ENCODE measurements at regions not wholly inside any gene's neighbourhood (a gene's known extent, or its start where the extent isn't known, plus 50 kb on each side); places are given as distances from the start of the nearest gene placed in this dataset.
A peak's percentile ranks its signal among the peaks of the same experiment; 100 is the strongest.

GRCh38 chr3:159867372-159867771, 121.3 kb upstream of the IL12A start:
- Histone ChIP-seq H3K4me1 (ENCODE audit: control insufficient read depth in 1 of 2, insufficient read depth in 2 of 2, low read length in 2 of 2) (peaks cover 31 to 40% of the 10 kb centered on the region in 2 experiments), H3K4me2 (ENCODE audit: low read length) (peak overlapping the region; percentile 41; the same call in 1 of the 2 replicates), H3K9ac (ENCODE audit: low read length) (no peak overlapping the region), H3K36me3 (ENCODE audit: control insufficient read depth in 1 of 2, insufficient read depth in 2 of 2, low read length in 2 of 2) (no peaks in the 10 kb centered on the region), H2AFZ (ENCODE audit: low read depth, low read length, poor library complexity, severe bottlenecking) (no peak overlapping the region), H3K9me2 (ENCODE audit: insufficient read depth) (no peaks in the 10 kb centered on the region), H3K79me2 (ENCODE audit: insufficient read depth, low read length) (no peaks in the 10 kb centered on the region), H4K20me1 (ENCODE audit: insufficient read depth) (no peaks in the 10 kb centered on the region), H3K9me3 (ENCODE audit: control insufficient read depth in 1 of 2, insufficient read depth in 1 of 2, low read depth in 1 of 2, low read length in 2 of 2) (no peaks in the 10 kb centered on the region), H3K27ac (ENCODE audit: low read depth, low read length) (no peak overlapping the region), H3K27me3 (ENCODE audit: insufficient read depth, low read length) (no peaks in the 10 kb centered on the region), H3K4me3 (replicated peaks in 1 of 2; ENCODE audit: low read depth in 1 of 2, low read length in 2 of 2) (no peak overlapping the region)
- POLR2A ChIA-PET, result no interaction called here
- RAD21 ChIA-PET (ENCODE audit: low non-redundant PET in 1 of 2, low total read pairs in 2 of 2, uncharacterized antibody in 2 of 2, unreplicated experiment in 2 of 2), result no interaction called here
- TF ChIP-seq REST (IDR thresholded peaks at IDR 0.05; ENCODE audit: low read depth), result no peak
- TF ChIP-seq SRF (IDR thresholded peaks at IDR 0.05; ENCODE audit: low read depth), result no peak
- TF ChIP-seq RAD21 (IDR thresholded peaks at IDR 0.05; ENCODE audit: low read depth), result no peak
- no peak for TF ChIP-seq CTCF (IDR thresholded peaks at IDR 0.05 in 2 of 3, conservative IDR thresholded peaks at IDR 0.05 in 1 of 3; ENCODE audit: borderline replicate concordance in 1 of 3, insufficient read depth in 1 of 3, low read depth in 2 of 3, low read length in 2 of 3)
- TF ChIP-seq ELF1 (IDR thresholded peaks at IDR 0.05; ENCODE audit: borderline replicate concordance, low read depth), result no peak
- no peak for TF ChIP-seq FOSL1 (IDR thresholded peaks at IDR 0.05; ENCODE audit: low read depth)
- no peak for TF ChIP-seq YY1 (IDR thresholded peaks at IDR 0.05; ENCODE audit: extremely low read depth, insufficient replicate concordance, low read depth, low read length)
- TF ChIP-seq EGR1 (IDR thresholded peaks at IDR 0.05; ENCODE audit: low read depth), result no peak
- no peak for TF ChIP-seq ZBTB33 (IDR thresholded peaks at IDR 0.05; ENCODE audit: extremely low read depth, insufficient replicate concordance, low read length)
- TF ChIP-seq CBX3 (IDR thresholded peaks at IDR 0.05; ENCODE audit: low read depth), result no peak
- no peak for TF ChIP-seq JUND (IDR thresholded peaks at IDR 0.05)
- TF ChIP-seq ATF3 (IDR thresholded peaks at IDR 0.05), result no peak
- no peak for TF ChIP-seq POLR2AphosphoS5 (IDR thresholded peaks at IDR 0.05; ENCODE audit: low read depth, low read length)
- no peak for TF ChIP-seq POLR2A (IDR thresholded peaks at IDR 0.05; ENCODE audit: borderline replicate concordance, extremely low read depth, insufficient read depth, insufficient read length)
- no peak for TF ChIP-seq SIN3A (IDR thresholded peaks at IDR 0.05; ENCODE audit: low read depth)
- CTCF ChIA-PET, result interaction anchor here (2.1 kb wide), 1 partner anchor 39 kb away, joined by 6 read pairs; no protein-coding TSS in a partner anchor
- intact Hi-C loops (cut with micrococcal nuclease), result no loop called here
- no TSS peak for BruUV-seq (replicated peaks)
- ATAC-seq (no peak), DNase-seq (ENCODE audit: low read depth, low spot score) (no peak)

Data from HCT116 (cell line).